H9 (cell line): ENCODE measurements at regions not wholly inside any gene's neighbourhood (a gene's known extent, or its start where the extent isn't known, plus 50 kb on each side); places are given as distances from the start of the nearest gene placed in this dataset.

Experiments used
- DNase-seq: peaks from one replicate; pipeline ENCODE4 v3.0.0-alpha.2; 2017
- H2AFZ ChIP-seq: one replicate; pipeline ENCODE4 v1.6.1; 2013; ENCODE audit warnings: mild to moderate bottlenecking, low read length, control low read depth, moderate library complexity
- H2AK5ac ChIP-seq: 2 replicates; pipeline ENCODE4 v1.6.1; 2013; ENCODE audit warnings: low read length, control low read depth, mixed read lengths; ENCODE audit not compliant: insufficient read length
- H2BK120ac ChIP-seq: one replicate; pipeline ENCODE4 v1.6.1; 2013; ENCODE audit warnings: low read depth, mild to moderate bottlenecking, low read length, control low read depth, inconsistent platforms; ENCODE audit not compliant: poor library complexity, severe bottlenecking
- H2BK12ac ChIP-seq: 2 replicates; pipeline ENCODE4 v1.6.1; 2013; ENCODE audit warnings: low read length, control low read depth, mixed read lengths, low read depth; ENCODE audit not compliant: insufficient read length
- H2BK15ac ChIP-seq: 2 replicates; pipeline ENCODE4 v1.6.1; 2013; ENCODE audit warnings: low read depth, low read length, control low read depth
- H2BK20ac ChIP-seq: one replicate; pipeline ENCODE4 v1.6.1; 2013; ENCODE audit warnings: low read depth, mild to moderate bottlenecking, low read length, control low read depth, inconsistent platforms; ENCODE audit not compliant: poor library complexity, severe bottlenecking
- H2BK5ac ChIP-seq: 2 replicates; pipeline ENCODE4 v1.6.1; 2013; ENCODE audit warnings: low read length, control low read depth, mixed read lengths; ENCODE audit not compliant: insufficient read length
- H3K14ac ChIP-seq: 2 replicates; pipeline ENCODE4 v1.6.1; 2013; ENCODE audit warnings: low read length, control low read depth; ENCODE audit not compliant: insufficient read depth
- H3K18ac ChIP-seq: 2 replicates; pipeline ENCODE4 v1.6.1; 2013; ENCODE audit warnings: low read depth, mild to moderate bottlenecking, mixed read lengths, low read length, control low read depth; ENCODE audit not compliant: insufficient read length
- H3K23ac ChIP-seq: 2 replicates; pipeline ENCODE4 v1.6.1; 2013; ENCODE audit warnings: low read length, control low read depth, mixed read lengths, low read depth; ENCODE audit not compliant: insufficient read length
- H3K23me2 ChIP-seq: 2 replicates; pipeline ENCODE4 v1.6.1; 2013; ENCODE audit warnings: low read depth, mild to moderate bottlenecking, mixed read lengths, low read length, control low read depth; ENCODE audit not compliant: insufficient read length, poor library complexity, severe bottlenecking
- H3K27ac ChIP-seq: 2 replicates; pipeline ENCODE4 v1.5.1; 2013; ENCODE audit warnings: low read length, control low read depth, mixed read lengths, low read depth; ENCODE audit not compliant: insufficient read length
- H3K27me3 ChIP-seq: 2 replicates; pipeline ENCODE4 v1.6.1; 2013; ENCODE audit warnings: low read length, control low read depth, inconsistent platforms; ENCODE audit not compliant: insufficient read depth
- H3K4ac ChIP-seq: 2 replicates; pipeline ENCODE4 v1.6.1; 2013; ENCODE audit warnings: low read depth, mild to moderate bottlenecking, control low read depth, inconsistent platforms, low read length, moderate library complexity
- H3K4me1 ChIP-seq: 2 replicates; pipeline ENCODE4 v1.6.1; 2013; ENCODE audit warnings: low read length, control low read depth, inconsistent platforms; ENCODE audit not compliant: insufficient read depth
- H3K4me2 ChIP-seq: 2 replicates; pipeline ENCODE4 v1.6.1; 2013; ENCODE audit warnings: low read length, control low read depth, mixed read lengths; ENCODE audit not compliant: insufficient read length, insufficient read depth
- H3K56ac ChIP-seq: 2 replicates; pipeline ENCODE4 v1.6.1; 2013; ENCODE audit warnings: low read depth, mild to moderate bottlenecking, mixed read lengths, low read length, control low read depth; ENCODE audit not compliant: insufficient read length
- H3K79me1 ChIP-seq: 2 replicates; pipeline ENCODE4 v1.6.1; 2013; ENCODE audit warnings: low read depth, mild to moderate bottlenecking, moderate library complexity, low read length, control low read depth, inconsistent platforms; ENCODE audit not compliant: insufficient read depth, poor library complexity, severe bottlenecking
- H3K79me2 ChIP-seq: 2 replicates; pipeline ENCODE4 v1.6.1; 2013; ENCODE audit warnings: low read length, control low read depth, inconsistent platforms; ENCODE audit not compliant: insufficient read depth
- H3K9ac ChIP-seq: 2 replicates; pipeline ENCODE4 v1.6.1; 2013; ENCODE audit warnings: low read length, control low read depth, mixed read lengths; ENCODE audit not compliant: insufficient read length; ENCODE audit errors: extremely low read depth
- H3K9me3 ChIP-seq: one replicate; pipeline ENCODE4 v1.6.1; 2013; ENCODE audit warnings: low read depth, low read length, inconsistent platforms; ENCODE audit not compliant: control insufficient read depth
- H3T11ph ChIP-seq: one replicate; pipeline ENCODE4 v1.6.1; 2013; ENCODE audit warnings: mild to moderate bottlenecking, low read length, control low read depth, inconsistent platforms
- H4K20me1 ChIP-seq: one replicate; pipeline ENCODE4 v1.6.1; 2013; ENCODE audit not compliant: control insufficient read depth, insufficient read length, insufficient read depth
- H4K5ac ChIP-seq: 2 replicates; pipeline ENCODE4 v1.6.1; 2013; ENCODE audit warnings: low read depth, mild to moderate bottlenecking, mixed read lengths, low read length, control low read depth; ENCODE audit not compliant: insufficient read length
- H4K8ac ChIP-seq: replicated peaks from 2 replicates; pipeline ENCODE4 v1.6.1; 2013; ENCODE audit warnings: low read length, control low read depth, mixed read lengths, low read depth; ENCODE audit not compliant: insufficient read length
- H4K91ac ChIP-seq: 2 replicates; pipeline ENCODE4 v1.6.1; 2013; ENCODE audit warnings: low read depth, mild to moderate bottlenecking, moderate library complexity, mixed read lengths, low read length, control low read depth; ENCODE audit not compliant: insufficient read length
- H3K27ac Mint-ChIP-seq, 3 experiments: 2 replicates in 2 of 3; 3 replicates in 1 of 3; pipeline ENCODE4 v1.8.0; 2020 to 2021; ENCODE audit warnings: mixed read lengths in 3 of 3, mild to moderate bottlenecking in 1 of 3, moderate library complexity in 1 of 3
- H3K27me3 Mint-ChIP-seq: 2 replicates; pipeline ENCODE4 v1.8.0; 2021; ENCODE audit warnings: low read depth, mild to moderate bottlenecking, moderate library complexity, mixed read lengths
- H3K36me3 Mint-ChIP-seq, 3 experiments: 2 replicates in 2 of 3; 3 replicates in 1 of 3; pipeline ENCODE4 v1.8.0; 2020 to 2021; ENCODE audit warnings: low read depth in 3 of 3, mixed read lengths in 3 of 3; ENCODE audit not compliant: insufficient read depth in 1 of 3
- H3K4me1 Mint-ChIP-seq, 2 experiments: 2 replicates each; pipeline ENCODE4 v1.8.0; 2020; ENCODE audit warnings: mixed read lengths in 2 of 2
- H3K4me3 Mint-ChIP-seq, 2 experiments: 2 replicates in 1 of 2; 3 replicates in 1 of 2; pipeline ENCODE4 v1.8.0; 2020 to 2021; ENCODE audit warnings: mild to moderate bottlenecking in 2 of 2, mixed read lengths in 2 of 2, moderate library complexity in 1 of 2
- H3K9me3 Mint-ChIP-seq, 2 experiments: 2 replicates in 1 of 2; 3 replicates in 1 of 2; pipeline ENCODE4 v1.8.0; 2020; ENCODE audit warnings: mild to moderate bottlenecking in 2 of 2, mixed read lengths in 2 of 2, moderate library complexity in 1 of 2
- CTCF ChIP-seq: fragments of 200-600 bp; sonication (generic); conservative IDR thresholded peaks from 3 replicates; pipeline ENCODE4 v1.8.0; 2021; ENCODE audit warnings: antibody characterized with exemption, mild to moderate bottlenecking
- WGBS: extraction: QIAGEN DNeasy Blood & Tissue Kit; methylation state at CpG from one replicate; pipeline ENCODE4 v1.1.7; 2013; ENCODE audit warnings: missing lambda C conversion rate, low lambda C conversion rate, mixed read lengths; ENCODE audit not compliant: insufficient read length; ENCODE audit errors: extremely low coverage; 5-methylcytosine and 5-hydroxymethylcytosine counted together

- WGBS, result no CpG with 5 or more reads among the region's 4 CpGs
- no peak overlapping the region for H3T11ph ChIP-seq
- no peak overlapping the region for H3K56ac ChIP-seq
- H3K27me3 Mint-ChIP-seq, result no peaks in the 10 kb centered on the region
- H3K4me2 ChIP-seq, result no peak overlapping the region
- H3K27me3 ChIP-seq, result no peaks in the 10 kb centered on the region
- H2BK15ac ChIP-seq, result no peak overlapping the region
- H3K79me2 ChIP-seq, result no peaks in the 10 kb centered on the region
- peak overlapping the region in 2 of 3 experiments; percentile 80 to 83; a peak in 3 of 7 replicates for H3K27ac Mint-ChIP-seq
- no peak overlapping the region for H2AFZ ChIP-seq
- H2BK20ac ChIP-seq, result no peak overlapping the region
- H4K5ac ChIP-seq, result no peak overlapping the region
- H3K36me3 Mint-ChIP-seq, result no peaks in the 10 kb centered on the region; a peak in 1 of 7 replicates
- no peak overlapping the region for H4K91ac ChIP-seq
- no peak overlapping the region for H3K4ac ChIP-seq
- no peaks in the 10 kb centered on the region for H3K23me2 ChIP-seq
- no peaks in the 10 kb centered on the region for H3K9me3 Mint-ChIP-seq
- H3K23ac ChIP-seq, result no peak overlapping the region
- no peaks in the 10 kb centered on the region for H4K20me1 ChIP-seq
- no peak overlapping the region for H2AK5ac ChIP-seq
- H3K9me3 ChIP-seq, result no peaks in the 10 kb centered on the region
- no peak overlapping the region for H2BK5ac ChIP-seq
- H3K4me1 ChIP-seq, result peaks cover 13% of the 10 kb centered on the region; the same call in 1 of the 2 replicates
- no peak for TF ChIP-seq CTCF
- no peak overlapping the region for H3K4me3 Mint-ChIP-seq
- no peak overlapping the region for H3K14ac ChIP-seq
- H3K4me1 Mint-ChIP-seq, result peaks cover 71 to 73% of the 10 kb centered on the region in 2 experiments
- H2BK120ac ChIP-seq, result no peak overlapping the region
- H3K9ac ChIP-seq, result no peak overlapping the region
- no peak overlapping the region for H4K8ac ChIP-seq
- no peak overlapping the region for H3K27ac ChIP-seq
- no peak for DNase-seq
- no peak overlapping the region for H2BK12ac ChIP-seq
- H3K79me1 ChIP-seq, result no peaks in the 10 kb centered on the region
- H3K18ac ChIP-seq, result no peak overlapping the region
Measured at GRCh38 chr6:139475646-139476045, 101.2 kb upstream of the CITED2 start.
